CD14-positive monocyte (primary cell): ENCODE measurements at regions not wholly inside any gene's neighbourhood (a gene's known extent, or its start where the extent isn't known, plus 50 kb on each side); places are given as distances from the start of the nearest gene placed in this dataset.

Source experiments
- DNase-seq, 3 donors: peaks; one replicate each; pipeline ENCODE4 v3.0.0-alpha.2; 2011 to 2022
- H2AFZ ChIP-seq: 2 replicates; pipeline ENCODE4 v1.6.0; 2012; ENCODE audit warnings: mild to moderate bottlenecking, low read depth, low read length, inconsistent platforms; ENCODE audit not compliant: insufficient read depth, poor library complexity, severe bottlenecking
- H3K27ac ChIP-seq, 2 donors: 1 replicate in 1 of 2; 2 replicates in 1 of 2; pipeline ENCODE4 v1.5.1; 2012 to 2013; ENCODE audit warnings: low read length in 2 of 2, control low read depth in 1 of 2, inconsistent platforms in 1 of 2, low read depth in 1 of 2, mild to moderate bottlenecking in 1 of 2
- H3K27me3 ChIP-seq, 2 donors: one replicate each; pipeline versions ENCODE4 v1.6.0 to v1.6.1; 2011 to 2013; ENCODE audit warnings: low read length in 2 of 2; ENCODE audit not compliant: control insufficient read depth in 2 of 2, insufficient read depth in 2 of 2
- H3K36me3 ChIP-seq, 2 donors: replicated peaks in 1 of 2; 1 replicate in 1 of 2; 2 replicates in 1 of 2; pipeline versions ENCODE4 v1.5.1 to v1.6.1; 2012 to 2013; ENCODE audit warnings: low read length in 2 of 2, control low read depth in 1 of 2, inconsistent platforms in 1 of 2, mild to moderate bottlenecking in 1 of 2; ENCODE audit not compliant: insufficient read depth in 2 of 2, control insufficient read depth in 1 of 2
- H3K4me1 ChIP-seq, 2 donors: 1 replicate in 1 of 2; 2 replicates in 1 of 2; pipeline versions ENCODE4 v1.5.1 to v1.6.1; 2012 to 2013; ENCODE audit warnings: low read length in 2 of 2, control low read depth in 1 of 2, inconsistent platforms in 1 of 2, mild to moderate bottlenecking in 1 of 2, moderate library complexity in 1 of 2; ENCODE audit not compliant: insufficient read depth in 2 of 2, control insufficient read depth in 1 of 2
- H3K4me2 ChIP-seq: replicated peaks from 2 replicates; pipeline ENCODE3; 2012; ENCODE audit warnings: low read length, moderate library complexity, mild to moderate bottlenecking; ENCODE audit not compliant: poor library complexity, severe bottlenecking; ENCODE audit errors: extremely low read depth
- H3K4me3 ChIP-seq, 3 experiments: fragments of 200-600 bp in 1 of 3; sonication (generic) in 1 of 3; replicated peaks in 1 of 3; 1 replicate in 2 of 3; 2 replicates in 1 of 3; pipeline ENCODE4 v1.5.1; 2011 to 2013; ENCODE audit warnings: low read length in 3 of 3, mild to moderate bottlenecking in 3 of 3, control low read depth in 2 of 3, low read depth in 2 of 3, inconsistent platforms in 1 of 3, moderate library complexity in 1 of 3
- H3K79me2 ChIP-seq: 2 replicates; pipeline ENCODE4 v1.6.0; 2012; ENCODE audit warnings: mild to moderate bottlenecking, control low read depth, inconsistent platforms, low read length, moderate library complexity; ENCODE audit not compliant: insufficient read depth
- H3K9ac ChIP-seq: 2 replicates; pipeline ENCODE4 v1.6.0; 2017; ENCODE audit warnings: low read length, mild to moderate bottlenecking; ENCODE audit not compliant: insufficient read depth, poor library complexity, severe bottlenecking
- H3K9me3 ChIP-seq, 2 donors: replicated peaks in 1 of 2; 1 replicate in 1 of 2; 2 replicates in 1 of 2; pipeline versions ENCODE4 v1.5.1 to v1.6.1; 2012 to 2013; ENCODE audit warnings: low read length in 2 of 2, control low read depth in 1 of 2; ENCODE audit not compliant: control insufficient read depth in 1 of 2, insufficient read depth in 1 of 2
- H4K20me1 ChIP-seq: 2 replicates; pipeline ENCODE4 v1.6.0; 2012; ENCODE audit warnings: mild to moderate bottlenecking, low read length, control low read depth, moderate library complexity; ENCODE audit not compliant: insufficient read depth
- H3K27ac Mint-ChIP-seq, 7 donors: one replicate each; pipeline ENCODE4 v1.8.0; 2020; ENCODE audit warnings: mild to moderate bottlenecking in 7 of 7, mixed read lengths in 7 of 7, moderate library complexity in 6 of 7, inconsistent platforms in 2 of 7
- H3K27me3 Mint-ChIP-seq, 3 donors: one replicate each; pipeline ENCODE4 v1.8.0; 2021 to 2022; ENCODE audit warnings: low read depth in 3 of 3, mild to moderate bottlenecking in 3 of 3, mixed read lengths in 3 of 3, moderate library complexity in 3 of 3, inconsistent platforms in 1 of 3
- H3K36me3 Mint-ChIP-seq, 2 donors: one replicate each; pipeline ENCODE4 v1.8.0; 2020; ENCODE audit warnings: mixed read lengths in 2 of 2, inconsistent platforms in 1 of 2, mild to moderate bottlenecking in 1 of 2
- H3K4me1 Mint-ChIP-seq: one replicate; pipeline ENCODE4 v1.8.0; 2020; ENCODE audit warnings: mild to moderate bottlenecking, mixed read lengths
- H3K4me3 Mint-ChIP-seq, 2 donors: one replicate each; pipeline ENCODE4 v1.8.0; 2020; ENCODE audit warnings: mild to moderate bottlenecking in 2 of 2, mixed read lengths in 2 of 2, moderate library complexity in 1 of 2
- H3K9me3 Mint-ChIP-seq, 7 donors: one replicate each; pipeline ENCODE4 v1.8.0; 2020 to 2022; ENCODE audit warnings: mixed read lengths in 7 of 7, mild to moderate bottlenecking in 6 of 7, moderate library complexity in 6 of 7, inconsistent platforms in 2 of 7
- WGBS: methylation state at CpG from one replicate; pipeline ENCODE4 v1.1.5; 2013; ENCODE audit warnings: missing lambda C conversion rate; ENCODE audit not compliant: insufficient coverage; 5-methylcytosine and 5-hydroxymethylcytosine counted together
- intact Hi-C, 2 donors: fragments of 100-400 bp; cut with micrococcal nuclease; formaldehyde crosslinking; loops; one replicate each; pipeline versions ENCODE4 v1.15.0 to v1.15.1; 2023
- TF ChIP-seq, protein P1 (sequence below): fragments of 200-600 bp; IDR thresholded peaks from one replicate; pipeline ENCODE4 v1.8.0; 2022; ENCODE audit warnings: antibody characterized with exemption, mild to moderate bottlenecking

DNA sequence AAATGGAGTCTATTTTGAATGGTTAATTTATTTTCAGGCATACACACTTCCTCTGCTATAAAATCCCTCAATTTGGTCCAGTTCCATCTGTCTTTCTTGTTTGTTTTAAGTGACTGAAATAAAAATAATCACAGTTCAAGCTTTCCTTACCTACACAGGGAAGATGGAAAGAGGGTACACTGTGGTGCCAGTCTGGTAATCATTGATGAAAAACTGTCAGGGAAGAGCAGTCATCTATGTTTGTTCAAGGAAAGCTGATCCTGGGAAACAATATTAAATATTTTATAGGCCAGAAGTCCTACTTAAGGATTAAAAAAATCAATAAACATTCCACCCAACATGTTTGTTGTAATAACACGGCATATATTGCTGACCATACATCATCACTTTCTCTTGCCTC is 115.2 kb upstream of the KCNMB2 start:
- peaks cover 0 to 1% (median 0%) of the 10 kb centered on the region in 3 donors for H3K27me3 Mint-ChIP-seq
- no CpG with 5 or more reads among the region's 1 CpG for WGBS
- intact Hi-C loops, result no loop called here
- peaks cover 0 to 3% (median 0%) of the 10 kb centered on the region in 7 donors for H3K9me3 Mint-ChIP-seq
- H3K27ac Mint-ChIP-seq, result no peak overlapping the region
- no peak overlapping the region for H3K4me3 Mint-ChIP-seq
- Histone ChIP-seq H3K4me3 (no peak overlapping the region), H3K4me2 (no peak overlapping the region), H3K4me1 (no peaks in the 10 kb centered on the region), H4K20me1 (no peaks in the 10 kb centered on the region), H3K9ac (no peak overlapping the region), H3K79me2 (no peaks in the 10 kb centered on the region), H3K27me3 (no peaks in the 10 kb centered on the region), H3K9me3 (no peaks in the 10 kb centered on the region), H3K36me3 (no peaks in the 10 kb centered on the region), H3K27ac (no peak overlapping the region), H2AFZ (no peak overlapping the region)
- TF ChIP-seq, protein P1, sequence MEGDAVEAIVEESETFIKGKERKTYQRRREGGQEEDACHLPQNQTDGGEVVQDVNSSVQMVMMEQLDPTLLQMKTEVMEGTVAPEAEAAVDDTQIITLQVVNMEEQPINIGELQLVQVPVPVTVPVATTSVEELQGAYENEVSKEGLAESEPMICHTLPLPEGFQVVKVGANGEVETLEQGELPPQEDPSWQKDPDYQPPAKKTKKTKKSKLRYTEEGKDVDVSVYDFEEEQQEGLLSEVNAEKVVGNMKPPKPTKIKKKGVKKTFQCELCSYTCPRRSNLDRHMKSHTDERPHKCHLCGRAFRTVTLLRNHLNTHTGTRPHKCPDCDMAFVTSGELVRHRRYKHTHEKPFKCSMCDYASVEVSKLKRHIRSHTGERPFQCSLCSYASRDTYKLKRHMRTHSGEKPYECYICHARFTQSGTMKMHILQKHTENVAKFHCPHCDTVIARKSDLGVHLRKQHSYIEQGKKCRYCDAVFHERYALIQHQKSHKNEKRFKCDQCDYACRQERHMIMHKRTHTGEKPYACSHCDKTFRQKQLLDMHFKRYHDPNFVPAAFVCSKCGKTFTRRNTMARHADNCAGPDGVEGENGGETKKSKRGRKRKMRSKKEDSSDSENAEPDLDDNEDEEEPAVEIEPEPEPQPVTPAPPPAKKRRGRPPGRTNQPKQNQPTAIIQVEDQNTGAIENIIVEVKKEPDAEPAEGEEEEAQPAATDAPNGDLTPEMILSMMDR, result no peak
- no peak for DNase-seq
- no peaks in the 10 kb centered on the region for H3K36me3 Mint-ChIP-seq
- H3K4me1 Mint-ChIP-seq, result no peaks in the 10 kb centered on the region

DNA sequence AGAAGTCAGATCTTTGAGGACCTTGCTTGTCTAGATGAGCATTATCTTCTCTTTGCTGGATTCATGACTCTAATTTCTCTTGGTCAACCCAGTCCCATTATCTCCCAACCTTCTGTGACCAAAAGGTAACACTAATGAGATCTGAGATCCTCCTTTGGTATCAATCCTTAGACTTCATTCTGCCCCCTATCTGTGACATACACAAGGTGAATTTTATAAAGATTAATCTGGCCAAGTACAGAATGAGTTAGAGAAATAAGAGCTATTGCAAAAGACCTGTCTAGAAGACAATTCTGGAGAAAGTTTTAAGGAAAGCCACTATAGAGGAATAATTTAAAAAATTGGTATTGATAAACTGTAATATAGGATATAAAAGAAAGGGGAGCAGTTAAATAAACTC is 113.8 kb upstream of the KCNMB2 start:
- no peak overlapping the region for H3K9ac ChIP-seq
- H4K20me1 ChIP-seq, result no peaks in the 10 kb centered on the region
- Mint-ChIP-seq H3K4me3 (no peak overlapping the region), H3K36me3 (no peaks in the 10 kb centered on the region), H3K27ac (no peak overlapping the region), H3K9me3 (peaks cover 0 to 3% (median 0%) of the 10 kb centered on the region in 7 donors), H3K4me1 (no peaks in the 10 kb centered on the region), H3K27me3 (peaks cover 0 to 1% (median 0%) of the 10 kb centered on the region in 3 donors)
- H2AFZ ChIP-seq, result no peak overlapping the region
- intact Hi-C loops, result no loop called here
- no peak overlapping the region for H3K27ac ChIP-seq
- no peak for DNase-seq
- no peaks in the 10 kb centered on the region for H3K4me1 ChIP-seq
- H3K79me2 ChIP-seq, result no peaks in the 10 kb centered on the region
- no peaks in the 10 kb centered on the region for H3K9me3 ChIP-seq
- no peaks in the 10 kb centered on the region for H3K36me3 ChIP-seq
- no peaks in the 10 kb centered on the region for H3K27me3 ChIP-seq
- H3K4me3 ChIP-seq, result no peak overlapping the region
- TF ChIP-seq, protein P1, result no peak
- H3K4me2 ChIP-seq, result no peak overlapping the region
